Endodermal cell (in vitro differentiated cells): ENCODE measurements at regions not wholly inside any gene's neighbourhood (a gene's known extent, or its start where the extent isn't known, plus 50 kb on each side); places are given as distances from the start of the nearest gene placed in this dataset.

ENCODE experiments used
- DNase-seq: peaks from one replicate; pipeline ENCODE4 v3.0.0-alpha.2; 2017
- H3K27ac ChIP-seq: 2 replicates; pipeline ENCODE4 v1.5.1; 2013; ENCODE audit warnings: mild to moderate bottlenecking, low read depth, low read length, moderate library complexity
- H3K27me3 ChIP-seq: 2 replicates; pipeline ENCODE4 v1.6.1; 2013; ENCODE audit warnings: mild to moderate bottlenecking, low read length, moderate library complexity; ENCODE audit not compliant: insufficient read depth, control insufficient read depth, poor library complexity, severe bottlenecking
- H3K36me3 ChIP-seq: 2 replicates; pipeline ENCODE4 v1.7.0; 2013; ENCODE audit warnings: mild to moderate bottlenecking, low read length, moderate library complexity; ENCODE audit not compliant: control insufficient read depth, insufficient read depth
- H3K4me1 ChIP-seq: one replicate; pipeline ENCODE4 v1.7.0; 2013; ENCODE audit warnings: low read length; ENCODE audit not compliant: control insufficient read depth, insufficient read depth
- H3K4me3 ChIP-seq: 2 replicates; pipeline ENCODE4 v1.5.1; 2013; ENCODE audit warnings: mild to moderate bottlenecking, low read length, moderate library complexity
- H3K9ac ChIP-seq: 2 replicates; pipeline ENCODE4 v1.6.1; 2013; ENCODE audit warnings: mild to moderate bottlenecking, low read length, moderate library complexity; ENCODE audit not compliant: poor library complexity, severe bottlenecking; ENCODE audit errors: extremely low read depth
- H3K9me3 ChIP-seq: 2 replicates; pipeline ENCODE4 v1.6.1; 2013; ENCODE audit warnings: mild to moderate bottlenecking, low read length, moderate library complexity; ENCODE audit not compliant: control insufficient read depth
- H3K27ac Mint-ChIP-seq: 2 replicates; pipeline ENCODE4 v1.8.0; 2020; ENCODE audit warnings: mixed read lengths
- H3K27me3 Mint-ChIP-seq: 2 replicates; pipeline ENCODE4 v1.8.0; 2021; ENCODE audit warnings: mild to moderate bottlenecking, mixed read lengths; ENCODE audit not compliant: insufficient read depth
- H3K36me3 Mint-ChIP-seq: 2 replicates; pipeline ENCODE4 v1.8.0; 2020; ENCODE audit warnings: low read depth, mixed read lengths
- H3K4me1 Mint-ChIP-seq: 2 replicates; pipeline ENCODE4 v1.8.0; 2020; ENCODE audit warnings: mixed read lengths
- H3K4me3 Mint-ChIP-seq: 2 replicates; pipeline ENCODE4 v1.8.0; 2020; ENCODE audit warnings: mild to moderate bottlenecking, moderate library complexity, mixed read lengths
- H3K9me3 Mint-ChIP-seq: 2 replicates; pipeline ENCODE4 v1.8.0; 2020; ENCODE audit warnings: mild to moderate bottlenecking, mixed read lengths
- CTCF ChIP-seq: fragments of 200-600 bp; sonication (generic); conservative IDR thresholded peaks from 2 replicates; pipeline ENCODE4 v1.5.0; 2021; ENCODE audit warnings: antibody characterized with exemption, mild to moderate bottlenecking
- WGBS, 2 experiments: methylation state at CpG; one replicate each; pipeline versions ENCODE4 v1.1.5 to v1.1.7; 2013; ENCODE audit warnings: missing lambda C conversion rate in 2 of 2, mixed read lengths in 1 of 2; ENCODE audit not compliant: insufficient coverage in 1 of 2, insufficient read length in 1 of 2; 5-methylcytosine and 5-hydroxymethylcytosine counted together

GRCh38 chr20:50434321-50434652 lies 75.9 kb upstream of the PTPN1 start:
- Mint-ChIP-seq H3K4me1 (peaks cover 11% of the 10 kb centered on the region), H3K27me3 (no peaks in the 10 kb centered on the region), H3K4me3 (no peak overlapping the region), H3K9me3 (no peaks in the 10 kb centered on the region), H3K27ac (no peak overlapping the region), H3K36me3 (no peaks in the 10 kb centered on the region)
- Histone ChIP-seq H3K27ac (no peak overlapping the region), H3K27me3 (no peaks in the 10 kb centered on the region), H3K4me3 (no peak overlapping the region), H3K9me3 (no peaks in the 10 kb centered on the region), H3K9ac (no peak overlapping the region), H3K36me3 (no peaks in the 10 kb centered on the region), H3K4me1 (no peaks in the 10 kb centered on the region)
- no peak for DNase-seq
- WGBS, 2 experiments: 86 to 100% methylated on average over 1 of the region's 1 CpG
- no peak for TF ChIP-seq CTCF

- Mint-ChIP-seq H3K9me3 (no peaks in the 10 kb centered on the region), H3K4me3 (no peak overlapping the region), H3K4me1 (peaks cover 11% of the 10 kb centered on the region), H3K27ac (peak overlapping the region; percentile 67), H3K27me3 (no peaks in the 10 kb centered on the region), H3K36me3 (no peaks in the 10 kb centered on the region)
- no peak for TF ChIP-seq CTCF
- Histone ChIP-seq H3K36me3 (no peaks in the 10 kb centered on the region), H3K9me3 (no peaks in the 10 kb centered on the region), H3K4me3 (no peak overlapping the region), H3K4me1 (no peaks in the 10 kb centered on the region), H3K27ac (no peak overlapping the region), H3K27me3 (no peaks in the 10 kb centered on the region), H3K9ac (no peak overlapping the region)
- peak; percentile 52 for DNase-seq
- 63 to 78% methylated on average over 5 to 6 of the region's 6 CpGs for WGBS, 2 experiments
These were observed 75.4 kb upstream of the PTPN1 start for GRCh38 chr20:50434653-50435396.

- no peak overlapping the region for H3K27ac ChIP-seq
- no peak overlapping the region for H3K4me3 Mint-ChIP-seq
- no peaks in the 10 kb centered on the region for H3K36me3 ChIP-seq
- no peaks in the 10 kb centered on the region for H3K9me3 ChIP-seq
- H3K27ac Mint-ChIP-seq: no peak overlapping the region
- no peaks in the 10 kb centered on the region for H3K9me3 Mint-ChIP-seq
- DNase-seq: peak; percentile 53
- H3K27me3 ChIP-seq: no peaks in the 10 kb centered on the region
- H3K4me1 Mint-ChIP-seq: peaks cover 11% of the 10 kb centered on the region
- no peaks in the 10 kb centered on the region for H3K27me3 Mint-ChIP-seq
- 88 to 91% methylated on average over 21 to 22 of the region's 22 CpGs for WGBS, 2 experiments
- H3K4me3 ChIP-seq: no peak overlapping the region
- H3K36me3 Mint-ChIP-seq: no peaks in the 10 kb centered on the region
- H3K4me1 ChIP-seq: no peaks in the 10 kb centered on the region
- no peak for TF ChIP-seq CTCF
- no peak overlapping the region for H3K9ac ChIP-seq
These were observed 74.7 kb upstream of the PTPN1 start for GRCh38 chr20:50435397-50436051.
